ENCODE measurements at regions not wholly inside any gene's neighbourhood (a gene's known extent, or its start where the extent isn't known, plus 50 kb on each side); places are given as distances from the start of the nearest gene placed in this dataset.

DNA sequence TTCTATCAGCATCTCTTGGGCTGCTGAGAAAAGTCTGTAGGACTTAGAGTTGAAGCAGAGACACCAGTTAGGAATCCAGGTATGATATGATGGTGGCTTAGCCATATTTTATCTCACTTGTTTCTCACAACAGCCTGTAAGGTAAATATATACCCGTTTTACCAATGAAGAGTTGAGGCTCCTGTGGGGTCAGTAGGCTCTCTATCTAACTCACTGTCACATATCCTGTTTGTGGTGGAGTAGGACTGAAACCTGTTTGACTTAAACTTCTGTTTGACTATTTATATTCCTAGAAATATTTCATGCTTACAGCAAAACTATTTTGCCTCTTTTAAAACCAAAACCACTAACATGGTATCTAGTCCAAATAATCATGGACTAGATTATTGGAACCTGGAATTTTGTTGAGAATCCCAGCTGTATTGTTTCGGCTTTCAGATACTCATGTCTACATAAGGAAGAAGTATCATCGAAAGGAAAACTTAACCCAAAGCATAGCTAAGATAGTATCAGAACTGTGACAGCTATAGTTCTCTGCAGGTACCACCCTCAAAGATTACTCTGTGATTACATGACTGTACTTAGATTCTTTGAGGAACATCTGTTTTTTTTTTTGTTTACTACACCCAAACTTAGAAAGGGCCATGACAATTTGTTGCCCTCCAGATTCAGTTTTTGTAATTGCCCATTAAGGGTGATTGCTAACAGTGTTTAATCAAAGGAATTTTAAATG, 216.1 kb upstream of the THUMPD2 start:
- no peak for ATAC-seq
- intact Hi-C loops (cut with DNase I, micrococcal nuclease), result no loop called here

DNA sequence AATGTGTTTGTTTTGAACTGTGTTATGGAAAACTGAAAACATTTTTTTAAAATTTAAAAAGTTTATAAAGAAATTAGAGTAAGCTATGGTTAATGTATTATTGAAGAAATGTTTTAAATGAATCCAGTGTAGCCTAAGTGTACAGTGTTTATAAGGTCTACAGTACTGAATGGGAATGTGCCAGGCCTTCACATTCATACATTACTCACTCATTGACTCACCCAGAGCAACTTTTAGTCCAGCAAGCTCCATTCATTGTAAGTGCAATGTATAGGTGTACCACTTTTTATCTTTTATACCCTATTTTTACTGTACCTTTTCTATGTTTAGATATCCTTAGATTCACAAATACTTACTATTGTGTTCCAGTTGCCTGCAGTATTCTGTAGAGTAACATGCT, 215.1 kb upstream of the THUMPD2 start:
- H3K9me3 ChIP-seq, result no peaks in the 10 kb centered on the region
- H3K4me3 ChIP-seq, result no peak overlapping the region
- intact Hi-C loops (cut with DNase I, micrococcal nuclease), result no loop called here
- ATAC-seq, result no peak
- DNase-seq, result no peak
- no peaks in the 10 kb centered on the region for H3K36me3 ChIP-seq (ENCODE audit: low read depth)
- no peaks in the 10 kb centered on the region for H3K4me1 ChIP-seq (ENCODE audit: low read depth)
- TF ChIP-seq, protein P1, sequence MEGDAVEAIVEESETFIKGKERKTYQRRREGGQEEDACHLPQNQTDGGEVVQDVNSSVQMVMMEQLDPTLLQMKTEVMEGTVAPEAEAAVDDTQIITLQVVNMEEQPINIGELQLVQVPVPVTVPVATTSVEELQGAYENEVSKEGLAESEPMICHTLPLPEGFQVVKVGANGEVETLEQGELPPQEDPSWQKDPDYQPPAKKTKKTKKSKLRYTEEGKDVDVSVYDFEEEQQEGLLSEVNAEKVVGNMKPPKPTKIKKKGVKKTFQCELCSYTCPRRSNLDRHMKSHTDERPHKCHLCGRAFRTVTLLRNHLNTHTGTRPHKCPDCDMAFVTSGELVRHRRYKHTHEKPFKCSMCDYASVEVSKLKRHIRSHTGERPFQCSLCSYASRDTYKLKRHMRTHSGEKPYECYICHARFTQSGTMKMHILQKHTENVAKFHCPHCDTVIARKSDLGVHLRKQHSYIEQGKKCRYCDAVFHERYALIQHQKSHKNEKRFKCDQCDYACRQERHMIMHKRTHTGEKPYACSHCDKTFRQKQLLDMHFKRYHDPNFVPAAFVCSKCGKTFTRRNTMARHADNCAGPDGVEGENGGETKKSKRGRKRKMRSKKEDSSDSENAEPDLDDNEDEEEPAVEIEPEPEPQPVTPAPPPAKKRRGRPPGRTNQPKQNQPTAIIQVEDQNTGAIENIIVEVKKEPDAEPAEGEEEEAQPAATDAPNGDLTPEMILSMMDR (IDR thresholded peaks at IDR 0.05), result no peak

More for the DNA sequence above, 216.1 kb upstream of the THUMPD2 start:
- no peak overlapping the region for H3K4me3 ChIP-seq
- no peaks in the 10 kb centered on the region for H3K4me1 ChIP-seq (ENCODE audit: low read depth)
- no peaks in the 10 kb centered on the region for H3K9me3 ChIP-seq
- no peak for DNase-seq
- TF ChIP-seq, protein P1 (IDR thresholded peaks at IDR 0.05), result no peak
- H3K36me3 ChIP-seq (ENCODE audit: low read depth), result no peaks in the 10 kb centered on the region

DNA sequence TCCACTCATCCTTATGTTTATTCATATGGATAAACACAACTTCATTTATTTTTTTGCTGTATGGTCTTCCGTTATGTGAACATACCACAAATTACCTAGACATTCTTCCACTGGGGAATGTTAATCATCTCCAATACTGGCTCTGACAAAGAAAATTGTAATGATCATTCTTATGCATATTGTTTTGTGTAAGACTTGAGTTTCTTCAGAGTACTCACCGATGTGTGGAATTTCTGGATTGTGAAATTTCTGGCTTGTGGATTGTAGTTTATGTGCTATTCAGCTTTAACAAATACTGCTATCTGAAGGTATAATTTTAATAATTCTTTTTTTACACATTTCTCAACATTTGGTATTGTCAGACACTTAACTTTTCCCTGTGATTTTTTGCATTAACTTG, 212.2 kb upstream of the THUMPD2 start:
- intact Hi-C loops (cut with DNase I, micrococcal nuclease), result no loop called here
- H3K9me3 ChIP-seq, result no peaks in the 10 kb centered on the region
- no peak for DNase-seq
- no peaks in the 10 kb centered on the region for H3K36me3 ChIP-seq (ENCODE audit: low read depth)
- H3K4me1 ChIP-seq (ENCODE audit: low read depth), result no peaks in the 10 kb centered on the region
- TF ChIP-seq, protein P1 (IDR thresholded peaks at IDR 0.05), result no peak
- ATAC-seq, result no peak
- H3K4me3 ChIP-seq, result no peak overlapping the region

DNA sequence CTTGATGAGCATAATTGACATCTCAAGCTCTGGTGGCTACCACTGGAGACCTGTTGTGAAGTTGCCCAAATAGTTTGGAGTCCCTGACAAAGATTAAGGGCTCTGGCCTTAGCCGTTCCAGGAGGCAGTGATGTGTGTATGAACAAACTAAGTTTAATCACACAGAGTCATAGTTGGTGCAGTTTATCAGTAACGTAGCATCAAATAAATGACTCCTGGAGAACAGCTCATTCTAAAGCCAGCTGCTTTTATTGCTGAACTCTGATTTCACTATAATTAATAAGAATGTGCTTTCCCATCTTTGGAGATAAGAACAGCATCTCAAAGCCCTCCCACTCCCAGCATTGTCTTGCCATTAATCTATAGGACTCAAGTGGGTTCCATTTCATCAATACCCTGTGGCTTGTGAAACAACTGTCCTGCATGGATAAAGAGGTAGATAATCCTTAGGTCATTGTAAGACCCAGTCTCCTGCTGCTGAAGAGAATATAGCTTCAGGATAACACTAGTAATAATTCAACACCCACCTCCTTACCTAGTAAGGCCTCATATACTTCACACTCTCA, 211.4 kb upstream of the THUMPD2 start:
- H3K36me3 ChIP-seq (ENCODE audit: low read depth), result no peaks in the 10 kb centered on the region
- H3K4me1 ChIP-seq (ENCODE audit: low read depth), result no peaks in the 10 kb centered on the region
- ATAC-seq (no peak), DNase-seq (no peak)
- intact Hi-C loops (cut with DNase I, micrococcal nuclease), result no loop called here
- H3K4me3 ChIP-seq, result no peak overlapping the region
- no peaks in the 10 kb centered on the region for H3K9me3 ChIP-seq
- TF ChIP-seq, protein P1 (IDR thresholded peaks at IDR 0.05), result no peak

DNA sequence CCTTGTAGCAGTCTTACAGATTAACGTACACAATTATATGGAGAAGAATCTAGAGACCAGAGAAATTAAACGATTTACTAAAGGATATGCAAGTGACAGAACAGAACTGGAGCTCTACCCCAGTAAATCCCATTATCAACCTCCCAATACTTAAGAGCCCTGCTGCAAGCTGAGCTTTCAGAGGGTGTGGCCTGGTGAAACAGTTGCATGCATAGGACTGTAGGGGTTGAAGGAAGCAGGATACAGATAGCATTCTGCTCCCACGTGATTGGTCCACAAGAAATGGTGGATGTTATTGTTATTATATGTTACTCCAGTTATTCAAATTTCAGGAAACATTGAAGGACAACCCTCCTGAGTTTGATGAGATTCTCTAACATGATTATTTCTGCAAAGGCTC, 210.8 kb upstream of the THUMPD2 start:
- no peak for ATAC-seq
- TF ChIP-seq, protein P1 (IDR thresholded peaks at IDR 0.05), result no peak
- Histone ChIP-seq H3K4me1 (ENCODE audit: low read depth) (no peaks in the 10 kb centered on the region), H3K9me3 (no peaks in the 10 kb centered on the region), H3K4me3 (no peak overlapping the region), H3K36me3 (ENCODE audit: low read depth) (no peaks in the 10 kb centered on the region)
- no peak for DNase-seq
- intact Hi-C loops (cut with DNase I, micrococcal nuclease), result no loop called here

All from mucosa of descending colon (tissue), 3 donors.